ENCODE measurements at regions not wholly inside any gene's neighbourhood (a gene's known extent, or its start where the extent isn't known, plus 50 kb on each side); places are given as distances from the start of the nearest gene placed in this dataset.
A peak's percentile ranks its signal among the peaks of the same experiment; 100 is the strongest.
"Not testable (repeated sequence)": the region's sequence is repeated elsewhere in the genome, so short reads cannot be mapped to it uniquely, and the experiment has no call there.

DNA sequence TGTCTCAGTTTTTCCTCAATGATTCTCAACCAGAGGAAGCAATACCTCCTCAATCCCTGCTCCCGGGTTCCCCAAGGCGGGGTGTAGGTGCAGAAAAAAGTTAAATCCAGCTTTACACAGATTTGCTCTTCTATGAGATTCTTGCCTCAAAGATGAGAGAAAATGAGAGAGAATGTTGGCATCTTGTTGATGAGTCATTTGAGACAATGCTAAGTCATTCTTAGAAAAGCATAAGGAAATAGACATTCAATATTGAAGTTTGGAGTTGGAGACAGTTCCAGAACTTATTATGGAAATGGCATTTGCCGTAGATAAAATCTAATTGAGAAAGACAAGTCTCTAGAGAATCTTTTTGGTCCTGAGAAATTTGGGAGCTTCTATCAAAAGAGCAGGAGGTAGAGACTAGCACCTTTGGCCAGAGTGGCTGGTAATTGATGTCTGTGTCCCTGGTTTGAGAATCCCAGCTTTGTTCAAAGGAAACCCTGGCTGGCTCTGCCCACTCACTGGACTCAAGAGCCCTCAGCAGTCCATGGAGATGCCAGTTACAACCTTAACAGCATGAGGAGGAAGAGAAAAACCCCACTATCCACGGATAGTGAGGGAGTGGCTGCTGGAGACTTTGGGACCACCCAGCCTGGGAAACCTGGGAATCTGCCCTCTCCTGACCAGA, 181.2 kb downstream of the FAM124B start:
- DNase-seq: peak; percentile 54
- in situ Hi-C loops (cut with HindIII; ENCODE audit: low pct_ligation_motif_present, low pct_unique_long_range_greater_than_20kb, low sequenced_read_pairs): no loop called here

DNA sequence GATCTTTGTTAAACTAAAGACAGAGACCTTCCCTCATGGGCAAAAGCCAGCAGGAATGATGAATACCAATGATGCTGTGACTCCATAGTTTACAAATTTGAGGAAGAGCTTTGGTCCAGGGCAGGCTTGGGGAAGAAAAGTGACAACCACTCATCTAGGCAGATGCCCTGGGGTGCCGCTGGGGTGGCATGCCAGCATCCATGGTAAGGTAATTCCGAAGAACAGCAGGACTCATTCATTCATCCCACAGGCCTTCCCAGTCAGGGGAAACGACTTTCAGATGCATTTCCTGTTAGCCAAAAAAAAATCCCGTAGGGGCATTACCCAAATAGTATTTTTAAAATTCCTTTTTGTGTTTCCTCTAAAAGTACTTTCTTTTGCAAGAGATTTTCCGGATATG, 180.7 kb upstream of the SERPINE2 start:
- in situ Hi-C loops (cut with HindIII; ENCODE audit: low pct_ligation_motif_present, low pct_unique_long_range_greater_than_20kb, low sequenced_read_pairs): no loop called here
- DNase-seq: no peak

DNA sequence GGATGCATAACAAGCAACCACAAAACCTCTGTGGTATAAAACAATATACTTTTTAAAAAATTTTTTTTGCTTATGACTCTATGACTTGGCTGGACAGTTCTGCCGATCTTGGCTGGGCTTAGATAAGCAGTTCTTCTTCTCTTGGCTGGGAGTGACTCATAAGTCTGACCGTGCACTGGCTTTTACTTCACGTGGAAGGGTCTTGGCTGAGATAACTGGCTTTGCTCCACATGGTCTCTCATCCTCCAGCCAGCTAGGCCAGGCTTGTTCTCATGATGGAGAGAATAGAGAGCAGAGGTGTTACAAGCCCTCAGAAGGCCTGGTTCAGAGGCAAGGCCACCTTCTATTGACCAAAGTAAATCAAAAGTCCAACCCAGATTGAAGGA, 178.9 kb upstream of the SERPINE2 start:
- DNase-seq: no peak
- in situ Hi-C loops (cut with HindIII; ENCODE audit: low pct_ligation_motif_present, low pct_unique_long_range_greater_than_20kb, low sequenced_read_pairs): no loop called here

DNA sequence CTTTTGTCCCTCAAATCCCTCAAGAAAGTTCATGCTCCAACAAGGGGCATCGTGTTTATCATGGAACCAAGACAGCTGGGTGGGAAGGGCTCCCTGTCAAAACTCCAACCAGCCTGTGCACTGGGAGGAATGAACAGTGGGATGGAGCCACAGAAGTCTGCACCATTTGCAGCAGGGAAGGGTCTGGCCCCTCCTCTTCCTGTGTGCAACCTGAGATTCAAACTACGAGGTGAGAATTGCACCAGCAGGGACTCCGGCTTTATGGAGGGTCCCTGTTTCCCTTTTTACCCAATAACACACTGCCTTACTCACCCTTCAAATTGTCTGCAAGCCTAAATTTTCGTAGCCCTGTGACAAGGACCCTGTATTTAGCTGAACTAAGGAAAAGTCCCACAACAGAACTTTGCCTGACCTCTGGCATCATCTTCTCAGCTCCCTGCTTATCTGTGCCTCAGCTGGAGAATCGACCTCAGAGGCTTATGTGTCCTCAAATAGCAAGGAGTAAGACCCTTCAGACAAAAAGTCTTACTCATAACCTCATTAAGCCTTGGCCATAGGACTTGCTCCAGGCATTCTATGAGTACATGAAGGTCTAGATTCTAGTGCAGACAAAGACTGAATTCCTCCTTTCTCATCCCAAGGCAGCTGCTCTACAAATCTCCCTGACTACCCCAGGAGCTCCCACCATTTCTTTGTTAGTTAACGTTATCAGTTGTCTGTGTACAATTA, 178.3 kb upstream of the SERPINE2 start:
- DNase-seq: no peak
- in situ Hi-C loops (cut with HindIII; ENCODE audit: low pct_ligation_motif_present, low pct_unique_long_range_greater_than_20kb, low sequenced_read_pairs): no loop called here

DNA sequence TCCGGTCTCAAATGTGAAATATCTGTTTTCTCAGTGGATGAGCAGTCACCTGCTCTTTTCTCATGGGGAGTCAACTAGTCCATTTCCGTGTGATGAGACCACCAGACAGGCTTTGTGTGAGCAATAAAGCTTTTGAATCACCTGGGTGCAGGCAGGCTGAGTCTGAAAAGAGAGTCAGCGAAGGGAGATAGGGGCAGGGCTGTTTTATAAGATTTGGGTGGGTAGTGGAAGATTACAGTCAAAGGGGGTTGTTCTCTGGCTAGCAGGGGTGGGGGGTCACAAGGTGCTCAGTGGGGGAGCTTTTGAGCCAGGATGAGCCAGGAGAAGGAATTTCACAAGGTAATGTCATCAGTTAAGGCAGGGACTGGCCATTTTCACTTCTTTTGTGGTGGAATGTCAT, 176.5 kb upstream of the SERPINE2 start:
- in situ Hi-C loops (cut with HindIII; ENCODE audit: low pct_ligation_motif_present, low pct_unique_long_range_greater_than_20kb, low sequenced_read_pairs); DNase-seq: not testable (repeated sequence)

DNA sequence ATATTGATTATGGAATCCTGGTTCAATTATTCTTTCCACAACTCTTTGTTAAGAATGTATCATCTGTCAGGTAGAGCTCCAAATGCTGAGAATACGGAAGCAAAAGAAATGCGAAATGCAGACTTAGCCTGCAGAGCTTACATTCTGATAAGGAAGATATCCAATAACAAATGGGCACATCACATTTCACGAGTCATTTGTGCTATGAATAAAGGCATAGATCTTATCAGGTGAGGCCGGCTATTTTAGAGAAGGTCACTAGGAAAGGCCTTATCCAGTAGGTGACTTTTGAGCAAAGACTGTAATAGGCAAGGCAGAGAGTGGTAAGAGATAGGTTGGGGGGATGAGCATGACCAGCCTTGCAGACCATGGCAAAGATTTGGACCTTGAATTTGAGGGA, 174.3 kb upstream of the SERPINE2 start:
- DNase-seq: no peak
- in situ Hi-C loops (cut with HindIII; ENCODE audit: low pct_ligation_motif_present, low pct_unique_long_range_greater_than_20kb, low sequenced_read_pairs): no loop called here

DNA sequence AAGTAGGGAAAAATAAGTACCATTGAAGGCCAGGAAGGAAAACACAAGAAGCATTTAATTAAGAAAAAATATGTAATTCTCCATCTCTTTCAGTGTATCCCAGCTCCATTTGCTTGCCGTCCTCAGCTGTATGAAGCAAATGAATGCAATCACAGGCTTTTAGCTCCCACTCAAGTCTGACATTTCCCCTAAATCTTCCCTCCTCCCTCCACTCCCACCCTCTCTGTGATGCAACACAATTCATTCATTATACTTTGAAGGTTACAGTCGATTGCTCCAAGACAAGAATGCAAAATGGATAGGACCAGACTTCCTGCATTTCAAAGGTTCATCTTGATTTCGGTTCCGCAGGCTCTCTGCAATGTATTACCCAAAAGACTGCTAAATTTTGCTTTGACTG, 172.7 kb upstream of the SERPINE2 start:
- DNase-seq: no peak
- in situ Hi-C loops (cut with HindIII; ENCODE audit: low pct_ligation_motif_present, low pct_unique_long_range_greater_than_20kb, low sequenced_read_pairs): no loop called here

DNA sequence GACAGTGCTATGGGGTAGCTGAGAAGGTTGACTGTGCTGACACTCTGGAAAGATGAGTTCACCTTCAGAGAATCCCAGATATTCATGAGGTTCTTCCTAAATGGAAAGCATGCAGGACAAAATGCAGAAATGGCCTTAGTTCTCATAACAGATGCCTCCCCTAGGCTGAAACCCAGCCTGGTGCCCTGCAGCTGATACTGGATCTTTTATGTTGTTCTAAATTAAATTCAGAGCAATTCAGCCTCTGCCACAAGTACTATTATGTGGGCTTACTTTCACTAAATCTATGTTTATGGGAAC, 172.0 kb upstream of the SERPINE2 start:
- DNase-seq: no peak

DNA sequence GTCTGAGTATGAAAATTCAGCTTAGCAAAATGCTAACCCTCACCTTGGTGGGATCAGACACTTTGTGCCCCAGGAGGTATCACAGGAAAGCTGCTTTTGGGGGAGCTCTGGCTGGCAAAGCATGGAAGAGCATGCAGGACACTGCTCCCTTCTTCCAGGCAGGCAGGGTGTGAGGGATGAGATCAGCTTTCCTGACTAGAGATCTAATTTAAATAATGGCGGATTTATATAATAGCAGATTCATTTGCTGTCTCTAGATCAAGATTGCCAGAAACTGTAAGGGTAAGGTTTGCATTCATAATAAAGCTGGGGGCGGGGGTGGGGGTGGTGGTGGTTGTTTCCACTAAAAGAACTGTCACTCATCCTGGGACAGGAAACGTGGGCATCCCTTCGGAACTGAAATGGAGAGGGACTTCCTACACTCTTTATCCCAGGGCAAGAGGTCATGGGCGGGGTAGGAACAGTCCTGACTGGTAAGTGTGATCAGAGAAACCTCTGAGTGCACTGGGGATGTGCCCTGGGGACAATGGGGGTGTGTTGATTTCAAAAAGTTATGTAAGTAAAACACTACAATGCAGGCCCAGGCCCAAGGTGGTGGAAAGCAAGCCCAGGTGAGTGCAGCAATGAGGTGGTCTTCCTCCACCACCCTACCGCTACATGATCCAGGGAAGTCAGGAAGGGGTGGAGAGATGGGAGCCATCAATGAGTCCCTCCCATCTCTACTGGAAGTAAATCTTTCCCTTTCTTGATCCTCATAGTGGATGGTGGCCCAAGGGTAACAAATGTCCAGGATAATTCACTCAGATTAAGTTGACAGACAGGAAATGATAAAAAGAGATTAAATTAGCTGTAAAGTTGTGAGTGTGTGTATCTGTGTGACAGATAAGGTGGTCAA, 171.4 kb upstream of the SERPINE2 start:
- in situ Hi-C loops (cut with HindIII; ENCODE audit: low pct_ligation_motif_present, low pct_unique_long_range_greater_than_20kb, low sequenced_read_pairs): no loop called here

More for the DNA sequence above, 172.0 kb upstream of the SERPINE2 start:
- in situ Hi-C loops (cut with HindIII; ENCODE audit: low pct_ligation_motif_present, low pct_unique_long_range_greater_than_20kb, low sequenced_read_pairs): no loop called here

DNA sequence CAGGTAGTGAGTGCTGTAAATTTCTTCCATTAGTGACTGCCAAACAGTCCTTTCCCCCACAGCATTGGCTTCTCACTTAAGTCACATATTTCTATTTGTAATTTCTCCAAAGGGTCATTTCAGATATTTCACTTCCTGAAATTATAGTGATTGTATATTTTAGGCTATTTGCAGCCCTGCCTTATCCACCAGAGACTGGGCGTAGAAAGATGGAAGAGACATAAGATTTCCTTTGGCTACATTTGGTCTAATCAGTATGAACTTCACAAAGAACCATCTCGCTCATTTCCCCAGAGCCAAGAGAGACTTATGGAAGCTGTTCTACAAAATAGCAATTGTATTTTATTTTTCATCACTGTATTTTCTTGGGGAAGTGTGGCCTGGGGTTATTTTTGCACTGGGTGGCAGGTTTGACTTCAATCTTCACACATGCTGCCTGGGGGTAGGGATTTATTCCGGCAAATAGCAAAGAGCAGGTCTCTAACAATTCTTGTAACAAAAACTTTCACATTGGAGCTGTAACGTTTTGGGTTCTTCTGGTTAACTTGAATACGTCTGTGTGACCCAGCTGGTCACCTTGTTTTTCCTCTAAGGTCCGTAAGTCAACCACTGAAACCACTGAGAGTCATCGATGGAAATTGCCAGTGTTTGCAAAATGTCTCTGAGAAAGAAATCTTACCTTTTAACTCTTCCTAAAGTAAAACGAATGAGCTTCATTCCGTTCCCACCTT, 170.6 kb upstream of the SERPINE2 start:
- in situ Hi-C loops (cut with HindIII; ENCODE audit: low pct_ligation_motif_present, low pct_unique_long_range_greater_than_20kb, low sequenced_read_pairs): no loop called here
- DNase-seq: no peak

More for the DNA sequence above, 171.4 kb upstream of the SERPINE2 start:
- no peak for DNase-seq

DNA sequence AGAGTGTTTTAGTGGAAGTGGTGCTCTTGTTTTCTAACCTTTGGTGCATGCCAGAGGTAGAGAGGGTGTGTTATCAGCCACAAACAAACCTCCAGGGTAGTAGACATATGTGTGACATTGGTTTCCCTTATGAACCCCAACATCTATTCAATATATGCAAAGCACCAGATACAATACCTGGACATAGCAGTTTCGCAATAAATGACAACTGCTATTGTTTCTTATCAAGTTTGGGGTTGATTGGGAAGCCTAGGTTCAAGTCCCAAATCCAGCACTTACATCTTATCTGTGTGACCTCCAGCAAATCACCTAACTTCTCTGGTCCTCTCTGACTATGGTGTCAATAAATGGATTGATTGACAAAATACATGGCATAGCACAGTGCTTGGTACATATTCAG, 169.4 kb upstream of the SERPINE2 start:
- in situ Hi-C loops (cut with HindIII; ENCODE audit: low pct_ligation_motif_present, low pct_unique_long_range_greater_than_20kb, low sequenced_read_pairs): no loop called here

DNA sequence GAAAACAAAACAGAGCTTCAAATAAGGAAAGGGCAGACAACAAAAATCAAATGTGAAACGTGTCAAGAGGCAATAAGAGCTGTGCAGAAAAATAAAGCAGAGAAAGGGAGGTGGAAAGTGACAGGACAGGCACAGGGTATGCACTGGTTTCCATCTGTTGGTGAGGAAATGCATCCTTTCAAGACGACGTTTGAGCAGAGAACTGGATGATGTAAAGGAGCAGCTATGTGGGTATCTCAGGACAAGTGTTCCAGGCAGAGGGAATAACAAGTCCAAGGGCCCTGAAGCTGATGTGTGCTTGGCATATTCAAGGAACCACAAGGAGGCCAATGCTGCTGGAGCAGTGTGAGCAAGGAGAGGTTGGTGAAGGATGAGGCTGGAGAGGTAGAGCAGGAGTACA, 168.9 kb upstream of the SERPINE2 start:
- no peak for DNase-seq
- in situ Hi-C loops (cut with HindIII; ENCODE audit: low pct_ligation_motif_present, low pct_unique_long_range_greater_than_20kb, low sequenced_read_pairs): no loop called here

More for the DNA sequence above, 169.4 kb upstream of the SERPINE2 start:
- no peak for DNase-seq

DNA sequence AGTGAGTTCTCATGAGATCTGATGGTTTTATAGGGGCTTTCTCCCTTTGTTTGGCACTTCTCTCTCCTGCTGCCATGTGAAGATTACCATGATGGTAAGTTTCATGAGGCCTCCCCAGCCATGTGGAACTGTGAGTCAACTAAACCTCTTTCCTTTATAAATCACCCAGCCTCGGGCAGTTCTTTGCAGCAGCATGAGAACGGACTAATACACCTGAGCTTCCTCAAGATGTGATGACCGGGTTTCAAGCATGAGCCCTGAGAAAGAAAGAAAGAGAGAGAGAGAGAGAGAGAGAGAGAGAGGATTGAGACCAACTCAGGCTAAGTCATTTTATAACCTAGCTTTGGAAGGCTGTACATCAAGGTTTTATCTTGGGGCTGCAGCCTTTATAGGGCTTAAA, 167.7 kb upstream of the SERPINE2 start:
- in situ Hi-C loops (cut with HindIII; ENCODE audit: low pct_ligation_motif_present, low pct_unique_long_range_greater_than_20kb, low sequenced_read_pairs): no loop called here
- DNase-seq: no peak

DNA sequence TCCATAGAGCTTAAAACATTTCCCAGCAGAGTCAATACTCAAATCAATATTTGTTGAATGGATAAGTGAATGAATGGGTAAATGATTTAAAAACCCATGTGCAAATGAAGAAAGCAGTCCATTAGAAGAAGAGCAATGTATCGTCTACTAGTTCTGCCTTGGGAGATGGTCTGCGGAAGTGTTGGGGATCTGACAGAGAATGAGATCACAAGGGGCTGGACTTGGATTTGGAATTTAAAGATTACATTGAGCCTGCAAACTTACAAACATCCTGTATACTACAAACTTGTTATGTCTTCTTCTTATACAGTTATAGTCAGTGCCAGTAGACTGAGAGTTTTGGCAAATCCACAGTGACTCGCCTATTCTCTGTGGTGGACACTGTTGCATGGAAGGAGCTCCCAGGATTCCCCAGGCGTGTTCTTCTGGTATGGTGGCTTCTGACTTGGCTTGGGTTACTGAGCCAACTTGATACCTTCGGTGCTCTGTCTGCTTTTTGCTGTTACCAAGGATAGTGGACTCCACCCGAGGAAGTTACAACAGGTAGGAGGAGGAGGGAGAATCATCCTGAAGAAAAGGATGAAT, 163.3 kb upstream of the SERPINE2 start:
- in situ Hi-C loops (cut with HindIII; ENCODE audit: low pct_ligation_motif_present, low pct_unique_long_range_greater_than_20kb, low sequenced_read_pairs): no loop called here
- DNase-seq: no peak

DNA sequence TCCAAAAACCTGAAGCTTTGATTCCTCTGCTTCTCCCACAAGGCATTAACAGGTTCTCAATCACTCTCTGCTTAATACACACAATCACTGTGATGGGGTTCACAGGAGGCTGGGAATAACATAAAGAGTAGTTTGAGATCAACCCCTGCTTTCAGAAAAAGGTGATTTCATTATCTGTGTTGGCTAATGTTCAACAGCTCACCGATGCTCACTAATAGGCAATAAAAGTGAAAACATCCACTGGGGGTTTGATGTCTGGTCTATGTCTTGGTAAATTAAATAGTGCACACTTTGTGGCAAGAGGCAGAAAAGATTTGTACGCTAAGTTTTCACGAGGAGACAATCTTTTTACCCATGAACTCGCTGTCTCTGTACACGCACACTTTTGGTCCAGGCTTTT, 159.3 kb upstream of the SERPINE2 start:
- in situ Hi-C loops (cut with HindIII; ENCODE audit: low pct_ligation_motif_present, low pct_unique_long_range_greater_than_20kb, low sequenced_read_pairs): no loop called here

DNA sequence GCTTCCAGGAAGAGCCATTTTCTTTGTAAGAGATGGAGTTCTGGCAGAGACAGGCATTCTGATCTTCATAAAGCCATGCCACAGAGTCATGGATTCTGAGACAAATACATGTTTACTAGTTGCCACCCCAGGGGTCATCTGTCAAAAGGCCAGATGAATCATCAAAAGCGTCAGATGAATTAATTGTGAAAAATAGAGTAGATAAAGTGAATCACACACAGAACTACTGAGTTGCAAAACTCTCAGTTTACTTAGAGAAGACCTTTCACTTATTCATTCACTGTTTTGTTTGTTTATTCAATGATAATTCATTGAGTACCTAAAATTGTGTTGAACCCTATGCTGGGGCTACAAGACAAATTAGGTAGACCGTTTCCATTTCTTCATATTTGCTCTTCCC, 157.7 kb upstream of the SERPINE2 start:
- DNase-seq: no peak
- in situ Hi-C loops (cut with HindIII; ENCODE audit: low pct_ligation_motif_present, low pct_unique_long_range_greater_than_20kb, low sequenced_read_pairs): no loop called here

More for the DNA sequence above, 159.3 kb upstream of the SERPINE2 start:
- no peak for DNase-seq

DNA sequence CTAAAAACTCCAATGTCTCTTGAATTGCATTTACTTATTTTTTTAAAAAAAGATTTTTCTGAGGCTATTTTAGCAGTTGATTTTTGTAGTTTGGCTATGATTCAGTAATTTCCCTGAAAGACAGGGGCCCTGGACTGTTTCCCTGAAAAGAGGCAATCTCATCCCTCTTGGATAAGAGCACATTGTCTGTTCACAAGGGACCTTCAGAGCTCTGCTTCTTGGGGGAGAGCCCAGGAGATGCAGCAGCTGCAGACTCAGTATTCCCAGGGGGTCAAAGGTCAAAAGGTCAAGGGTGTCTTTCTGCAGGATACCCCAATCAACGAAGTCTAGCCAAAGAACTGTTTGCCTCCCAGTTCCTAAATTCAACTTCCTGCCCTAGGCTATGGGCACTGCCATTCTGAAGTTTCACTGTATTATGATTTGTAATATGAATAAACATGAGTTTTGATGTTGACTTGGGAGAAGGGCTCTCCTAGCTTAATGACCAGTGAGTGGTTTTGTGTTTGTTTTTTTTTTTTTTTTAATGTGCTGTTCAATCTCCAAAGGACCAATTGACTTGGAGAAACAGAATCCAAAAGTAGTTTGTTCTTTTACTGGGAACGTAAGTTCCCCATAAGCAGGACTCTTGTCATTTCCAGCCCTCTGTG, 157.0 kb upstream of the SERPINE2 start:
- in situ Hi-C loops (cut with HindIII; ENCODE audit: low pct_ligation_motif_present, low pct_unique_long_range_greater_than_20kb, low sequenced_read_pairs): no loop called here
- no peak for DNase-seq

DNA sequence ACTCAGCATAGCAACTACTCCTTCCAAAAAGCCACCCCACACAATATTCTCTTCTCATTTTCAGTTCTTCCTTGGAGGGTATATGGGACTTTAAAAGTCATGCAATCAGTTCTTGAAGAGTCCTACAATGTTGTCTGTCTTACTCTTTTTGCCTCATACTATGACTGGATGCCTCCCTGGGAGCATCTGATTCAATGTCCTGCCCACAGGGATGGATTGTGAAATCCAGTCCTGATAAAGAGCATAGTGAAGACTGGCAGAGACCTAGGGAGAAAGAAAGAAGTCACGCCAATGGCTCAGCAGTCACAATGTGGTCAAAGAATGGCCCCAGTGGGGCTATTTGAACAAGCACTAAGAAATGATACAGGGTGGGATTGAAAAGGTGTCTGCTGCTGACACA, 155.1 kb upstream of the SERPINE2 start:
- in situ Hi-C loops (cut with HindIII; ENCODE audit: low pct_ligation_motif_present, low pct_unique_long_range_greater_than_20kb, low sequenced_read_pairs): no loop called here
- no peak for DNase-seq
